Colonic mucosa (tissue), 4 donors: ENCODE measurements at regions not wholly inside any gene's neighbourhood (a gene's known extent, or its start where the extent isn't known, plus 50 kb on each side); places are given as distances from the start of the nearest gene placed in this dataset.

ENCODE experiments used
- DNase-seq: peaks from one replicate; pipeline ENCODE4 v3.0.0-alpha.2; 2020
- H3K27ac ChIP-seq: fragments of 200-600 bp; one replicate; pipeline ENCODE4 v1.8.0; 2021
- H3K27me3 ChIP-seq: fragments of 200-600 bp; one replicate; pipeline ENCODE4 v1.8.0; 2021
- H3K36me3 ChIP-seq: fragments of 200-600 bp; one replicate; pipeline ENCODE4 v1.8.0; 2021
- H3K4me1 ChIP-seq: fragments of 200-600 bp; one replicate; pipeline ENCODE4 v1.8.0; 2021; ENCODE audit warnings: mild to moderate bottlenecking
- H3K4me3 ChIP-seq: fragments of 200-600 bp; one replicate; pipeline ENCODE4 v1.8.0; 2021
- H3K9ac ChIP-seq, 2 donors: one replicate each; pipeline ENCODE4 v1.7.0; 2013; ENCODE audit warnings: control low read depth in 2 of 2, low read depth in 2 of 2, low read length in 2 of 2
- H3K9me3 ChIP-seq: fragments of 200-600 bp; one replicate; pipeline ENCODE4 v1.8.0; 2021
- CTCF ChIP-seq: fragments of 200-600 bp; IDR thresholded peaks from one replicate; pipeline ENCODE4 v1.8.0; 2022; ENCODE audit warnings: antibody characterized with exemption, mild to moderate bottlenecking
- intact Hi-C: fragments of 100-400 bp; cut with DNase I; formaldehyde crosslinking; loops from one replicate; pipeline ENCODE4 v1.14.1; 2022
- donor health status: healthy.
- donor health status: DM: no; HTN: no; CAD: no.
- donor health status: DM: no; HTN: no; CAD: no.

- intact Hi-C loops: no loop called here
- Histone ChIP-seq H3K4me1 (no peaks in the 10 kb centered on the region), H3K4me3 (no peak overlapping the region), H3K9ac (no peak overlapping the region), H3K36me3 (no peaks in the 10 kb centered on the region), H3K9me3 (no peaks in the 10 kb centered on the region), H3K27ac (no peak overlapping the region), H3K27me3 (no peaks in the 10 kb centered on the region)
- DNase-seq: no peak
- no peak for TF ChIP-seq CTCF
Measured at GRCh38 chr7:15794801-15795200, 108.3 kb upstream of the MEOX2 start.

GRCh38 chr7:15784694-15785030, 98.2 kb upstream of the MEOX2 start:
- Histone ChIP-seq H3K27me3 (no peaks in the 10 kb centered on the region), H3K9me3 (no peaks in the 10 kb centered on the region), H3K27ac (no peak overlapping the region), H3K4me1 (no peaks in the 10 kb centered on the region), H3K36me3 (no peaks in the 10 kb centered on the region), H3K4me3 (no peak overlapping the region), H3K9ac (no peak overlapping the region)
- no peak for DNase-seq
- no peak for TF ChIP-seq CTCF
- intact Hi-C loops: no loop called here

- Histone ChIP-seq H3K9me3 (no peaks in the 10 kb centered on the region), H3K4me1 (no peaks in the 10 kb centered on the region), H3K27me3 (no peaks in the 10 kb centered on the region), H3K27ac (no peak overlapping the region), H3K9ac (no peak overlapping the region), H3K4me3 (no peak overlapping the region), H3K36me3 (no peaks in the 10 kb centered on the region)
- no peak for TF ChIP-seq CTCF
- intact Hi-C loops: no loop called here
- DNase-seq: no peak
Measured at GRCh38 chr7:15783987-15784693, 97.7 kb upstream of the MEOX2 start.

GRCh38 chr7:15782656-15783055, 96.2 kb upstream of the MEOX2 start:
- Histone ChIP-seq H3K9me3 (no peaks in the 10 kb centered on the region), H3K36me3 (no peaks in the 10 kb centered on the region), H3K27me3 (no peaks in the 10 kb centered on the region), H3K9ac (no peak overlapping the region), H3K4me3 (no peak overlapping the region), H3K27ac (no peak overlapping the region), H3K4me1 (no peaks in the 10 kb centered on the region)
- TF ChIP-seq CTCF: no peak
- DNase-seq: no peak
- intact Hi-C loops: no loop called here

- no peaks in the 10 kb centered on the region for H3K4me1 ChIP-seq
- TF ChIP-seq CTCF: no peak
- no peak for DNase-seq
- no peaks in the 10 kb centered on the region for H3K9me3 ChIP-seq
- no peak overlapping the region for H3K4me3 ChIP-seq
- no peak overlapping the region for H3K9ac ChIP-seq
- intact Hi-C loops: no loop called here
- no peaks in the 10 kb centered on the region for H3K27me3 ChIP-seq
- no peaks in the 10 kb centered on the region for H3K36me3 ChIP-seq
- H3K27ac ChIP-seq: no peak overlapping the region
Measured at GRCh38 chr7:15781944-15782343, 95.5 kb upstream of the MEOX2 start.
